K562 (cell line): ENCODE measurements at regions not wholly inside any gene's neighbourhood (a gene's known extent, or its start where the extent isn't known, plus 50 kb on each side); places are given as distances from the start of the nearest gene placed in this dataset.

Experiments used
- ATAC-seq: fragments of 200-7000 bp; cut with Tn5 transposase; 3 replicates; pipeline ENCODE4 v1.9.1; 2020; ENCODE audit warnings: moderate library complexity
- BruUV-seq: library from RNA; stranded (reverse); fragments of 400-500 nt; replicated peaks from 2 replicates; lab custom pipeline; 2021; lab: Mats Ljungman, UMichigan
- CTCF ChIA-PET: fragments of 300-600 bp; formaldehyde crosslinking; extraction: SDS; loops from one replicate; lab custom pipeline; 2021; ENCODE audit warnings: low intra/inter-chr PET ratio; lab: Yijun Ruan, JAX
- POLR2A ChIA-PET: fragments of 300-600, 350-650 bp; sonication (Branson Sonifier 250); formaldehyde crosslinking; extraction: SDS; loops from one replicate; lab custom pipeline; 2021; ENCODE audit warnings: antibody characterized with exemption, inconsistent platforms; lab: Yijun Ruan, JAX
- DNase-seq, 4 experiments: peaks; one replicate each; pipeline versions ENCODE4 v3.0.0 to v3.0.0-alpha.2; 2011 to 2018; ENCODE audit warnings: low spot score in 3 of 4, mixed read lengths in 3 of 4; ENCODE audit errors: extremely low read depth in 1 of 4
- FAIRE-seq: peaks from 2 replicates; lab custom pipeline; 2011; peaks lifted over from hg19 to GRCh38; lab: Jason Lieb, UNC
- H2AFZ ChIP-seq: 2 replicates; pipeline ENCODE4 v1.6.0; 2011; ENCODE audit warnings: low read depth, low read length, control low read depth, inconsistent platforms
- H3K27ac ChIP-seq: fragments of 200-600 bp; 3 replicates; pipeline ENCODE4 v1.8.0; 2011; ENCODE audit warnings: low read depth, mild to moderate bottlenecking, control low read depth, inconsistent platforms, low read length, moderate library complexity, mixed read lengths; ENCODE audit errors: extremely low read depth
- H3K27me3 ChIP-seq, 2 experiments: fragments of 300-600 bp in 1 of 2; 2 replicates in 1 of 2; 3 replicates in 1 of 2; pipeline versions ENCODE4 v1.6.0 to v1.8.0; 2011; ENCODE audit warnings: inconsistent platforms in 2 of 2, low read length in 2 of 2, mild to moderate bottlenecking in 1 of 2, mixed read lengths in 1 of 2, moderate library complexity in 1 of 2; ENCODE audit not compliant: control insufficient read depth in 2 of 2, insufficient read depth in 2 of 2
- H3K36me3 ChIP-seq: fragments of 300-600 bp; 3 replicates; pipeline ENCODE4 v1.8.0; 2011; ENCODE audit warnings: mild to moderate bottlenecking, low read length, inconsistent platforms; ENCODE audit not compliant: control insufficient read depth, insufficient read depth
- H3K4me1 ChIP-seq, 2 experiments: fragments of 200-600 bp in 1 of 2; replicated peaks in 1 of 2; 2 replicates in 1 of 2; 3 replicates in 1 of 2; pipeline versions ENCODE4 v1.5.1 to v1.8.0; 2011; ENCODE audit warnings: inconsistent platforms in 2 of 2, low read length in 2 of 2, mild to moderate bottlenecking in 1 of 2, mixed read lengths in 1 of 2, moderate library complexity in 1 of 2; ENCODE audit not compliant: control insufficient read depth in 2 of 2, insufficient read depth in 2 of 2
- H3K4me2 ChIP-seq: 2 replicates; pipeline ENCODE4 v1.6.1; 2011; ENCODE audit warnings: low read length, control low read depth, inconsistent platforms, mixed read lengths; ENCODE audit not compliant: insufficient read depth
- H3K4me3 ChIP-seq: fragments of 200-600 bp; sonication (generic), shearing (Covaris generic); 2 replicates; pipeline ENCODE4 v1.5.1; 2016; ENCODE audit warnings: control low read depth, inconsistent platforms
- H3K79me2 ChIP-seq: fragments of 200-600 bp; 3 replicates; pipeline ENCODE4 v1.8.0; 2011; ENCODE audit warnings: low read length, inconsistent platforms; ENCODE audit not compliant: control insufficient read depth, insufficient read depth
- H3K9ac ChIP-seq, 2 experiments: 2 replicates each; pipeline versions ENCODE4 v1.6.0 to v1.6.1; 2011; ENCODE audit warnings: low read depth in 2 of 2, low read length in 2 of 2, control low read depth in 1 of 2, inconsistent platforms in 1 of 2, mild to moderate bottlenecking in 1 of 2, mixed read lengths in 1 of 2; ENCODE audit not compliant: insufficient read depth in 1 of 2
- H3K9me1 ChIP-seq: one replicate; pipeline ENCODE4 v1.6.0; 2011; ENCODE audit warnings: inconsistent platforms, mild to moderate bottlenecking, low read length, moderate library complexity; ENCODE audit not compliant: control insufficient read depth, insufficient read depth
- H3K9me3 ChIP-seq: replicated peaks from 2 replicates; pipeline ENCODE4 v1.5.1; 2011; ENCODE audit warnings: low read depth, low read length, inconsistent platforms; ENCODE audit not compliant: control insufficient read depth, insufficient read depth
- H4K20me1 ChIP-seq: replicated peaks from 2 replicates; pipeline ENCODE4 v1.6.1; 2011; ENCODE audit warnings: low read length, inconsistent platforms, mixed read lengths; ENCODE audit not compliant: control insufficient read depth, insufficient read depth
- CCAR2 ChIP-seq: fragments of 200-400 bp; formaldehyde crosslinking; IDR thresholded peaks from 2 replicates; pipeline ENCODE4 v1.6.1; 2017; ENCODE audit warnings: mild to moderate bottlenecking, low read depth, low read length
- CHD4 ChIP-seq: fragments of 200-600 bp; sonication (generic); IDR thresholded peaks from 3 replicates; pipeline ENCODE4 v1.6.1; 2012; ENCODE audit warnings: low read depth, mild to moderate bottlenecking, mixed read lengths, low read length, inconsistent platforms; ENCODE audit not compliant: insufficient read depth, insufficient replicate concordance, poor library complexity, severe bottlenecking
- HSF4 ChIP-seq: fragments of 250-450 bp; sonication (Bioruptor Pico); IDR thresholded peaks from 2 replicates; pipeline ENCODE4 v2.1.2; 2022; ENCODE audit warnings: mild to moderate bottlenecking, moderate library complexity, borderline replicate concordance
- KAT8 ChIP-seq: fragments of 450-650 bp; IDR thresholded peaks from 2 replicates; pipeline ENCODE4 v1.6.1; 2016; ENCODE audit warnings: low read depth, mild to moderate bottlenecking
- MTA3 ChIP-seq: fragments of 450-650 bp; formaldehyde crosslinking; IDR thresholded peaks from 2 replicates; pipeline ENCODE4 v1.6.1; 2017; ENCODE audit warnings: mild to moderate bottlenecking, borderline replicate concordance
- RHOXF2B ChIP-seq: fragments of 250-450 bp; sonication (Bioruptor Pico); conservative IDR thresholded peaks from 2 replicates; pipeline ENCODE4 v1.5.1; 2021
- SLC30A9 ChIP-seq: fragments of 250-450 bp; sonication (Bioruptor Pico); IDR thresholded peaks from 2 replicates; pipeline ENCODE4 v1.8.0; 2022; ENCODE audit warnings: mild to moderate bottlenecking, moderate library complexity
- USF2 ChIP-seq: sonication (generic); formaldehyde crosslinking; IDR thresholded peaks from 2 replicates; pipeline ENCODE4 v1.5.0; 2020; ENCODE audit warnings: missing genetic modification reagents
- ZEB2 ChIP-seq: fragments of 450-650 bp; IDR thresholded peaks from 2 replicates; pipeline ENCODE4 v1.6.1; 2016
- ZNF133 ChIP-seq: fragments of 250-450 bp; sonication (Bioruptor Pico); IDR thresholded peaks from 2 replicates; pipeline ENCODE4 v1.4.0; 2020; ENCODE audit warnings: mild to moderate bottlenecking
- ZNF146 ChIP-seq: IDR thresholded peaks from one replicate; pipeline ENCODE4 v1.6.1; 2018; ENCODE audit warnings: missing compliant biosample characterization; ENCODE audit not compliant: unreplicated experiment
- ZNF57 ChIP-seq: fragments of 450-650 bp; formaldehyde crosslinking; IDR thresholded peaks from 2 replicates; pipeline ENCODE4 v1.4.0; 2020; ENCODE audit warnings: mild to moderate bottlenecking, moderate library complexity
- WGBS: fragments of 100-300 bp; shearing (Covaris generic); methylation state at CpG from one replicate; pipeline ENCODE4 v1.1.6; 2016; ENCODE audit warnings: low coverage, mixed read lengths; ENCODE audit not compliant: insufficient coverage; ENCODE audit errors: missing lambda C conversion rate; 5-methylcytosine and 5-hydroxymethylcytosine counted together
- in situ Hi-C: fragments of 300-500 bp; cut with MboI; formaldehyde crosslinking; loops from 4 replicates; pipeline ENCODE4 v1.15.0; 2018; ENCODE audit warnings: inconsistent platforms, mixed read lengths
- intact Hi-C: fragments of 100-400 bp; cut with micrococcal nuclease; formaldehyde crosslinking; loops from 2 replicates; pipeline ENCODE4 v1.14.2; 2022
- TF ChIP-seq, protein P1 (sequence below): fragments of 250-450 bp; sonication (Bioruptor Pico); IDR thresholded peaks from 2 replicates; pipeline ENCODE4 v1.4.0; 2020; ENCODE audit warnings: mild to moderate bottlenecking, moderate library complexity, borderline replicate concordance

GRCh38 chr5:27144456-27144855, 106.1 kb upstream of the CDH9 start (continued):
- TF ChIP-seq USF2 (CRISPR knock-in tag), result no peak
- TF ChIP-seq, all 486 proteins: peak for 0

- H3K27me3 ChIP-seq, result no peaks in the 10 kb centered on the region
- no peaks in the 10 kb centered on the region for H3K79me2 ChIP-seq
- H3K27ac ChIP-seq, result no peak overlapping the region
- FAIRE-seq (no peak), ATAC-seq (no peak), DNase-seq (no peak)
- WGBS, result 4% methylated on average over 1 of the region's 1 CpG
- no peaks in the 10 kb centered on the region for H4K20me1 ChIP-seq
- no peak overlapping the region for H3K9ac ChIP-seq
- in situ Hi-C loops (no loop called here), intact Hi-C loops (no loop called here)
- no peak overlapping the region for H3K4me2 ChIP-seq
- H3K4me1 ChIP-seq, result no peaks in the 10 kb centered on the region
- H3K36me3 ChIP-seq, result no peaks in the 10 kb centered on the region
- no peaks in the 10 kb centered on the region for H3K9me3 ChIP-seq
- no TSS peak for BruUV-seq
- H3K4me3 ChIP-seq, result no peak overlapping the region
- no peak for TF ChIP-seq HSF4 (CRISPR knock-in tag)
- TF ChIP-seq SLC30A9, result no peak
- no peak for TF ChIP-seq CCAR2
- no peaks in the 10 kb centered on the region for H3K9me1 ChIP-seq
- ChIA-PET POLR2A (no interaction called here), CTCF (no interaction called here)
- H2AFZ ChIP-seq, result no peak overlapping the region
These were observed 102.4 kb upstream of the CDH9 start for GRCh38 chr5:27140831-27141230.

DNA sequence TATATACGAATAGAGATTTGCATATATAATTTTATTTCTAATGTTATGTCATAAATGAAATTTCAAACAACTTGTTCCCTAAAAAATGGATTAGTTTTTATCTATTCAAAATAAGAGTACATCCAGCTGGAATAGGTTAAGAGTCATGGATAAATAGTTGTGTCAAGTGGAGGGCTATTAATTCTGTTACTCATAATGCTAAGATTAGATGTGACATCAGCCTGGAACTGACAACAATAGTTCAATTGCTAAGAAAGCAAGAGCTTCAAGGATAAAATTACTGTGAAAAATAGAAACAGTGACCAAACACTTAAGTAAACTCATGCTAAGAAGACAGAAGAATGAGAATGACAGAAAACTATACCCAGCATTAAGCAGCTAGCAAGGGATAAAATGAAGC, 92.2 kb upstream of the CDH9 start:
- Histone ChIP-seq H3K4me2 (no peak overlapping the region), H3K27ac (no peak overlapping the region), H3K36me3 (no peaks in the 10 kb centered on the region), H3K4me1 (no peaks in the 10 kb centered on the region), H3K4me3 (no peak overlapping the region), H3K9me1 (no peaks in the 10 kb centered on the region), H3K27me3 (no peaks in the 10 kb centered on the region), H3K79me2 (no peaks in the 10 kb centered on the region), H4K20me1 (no peaks in the 10 kb centered on the region), H3K9ac (no peak overlapping the region), H2AFZ (no peak overlapping the region), H3K9me3 (no peaks in the 10 kb centered on the region)
- FAIRE-seq (no peak), DNase-seq (no peak), ATAC-seq (no peak)
- 9% methylated on average over 1 of the region's 1 CpG for WGBS
- TF ChIP-seq MTA3 (no peak), ZNF133 (CRISPR knock-in tag) (no peak), ZNF146 (CRISPR knock-in tag) (no peak), RHOXF2B (CRISPR knock-in tag) (no peak), CHD4 (no peak), ZEB2 (no peak), KAT8 (no peak), ZNF57 (CRISPR knock-in tag) (no peak)
- TF ChIP-seq, protein P1, sequence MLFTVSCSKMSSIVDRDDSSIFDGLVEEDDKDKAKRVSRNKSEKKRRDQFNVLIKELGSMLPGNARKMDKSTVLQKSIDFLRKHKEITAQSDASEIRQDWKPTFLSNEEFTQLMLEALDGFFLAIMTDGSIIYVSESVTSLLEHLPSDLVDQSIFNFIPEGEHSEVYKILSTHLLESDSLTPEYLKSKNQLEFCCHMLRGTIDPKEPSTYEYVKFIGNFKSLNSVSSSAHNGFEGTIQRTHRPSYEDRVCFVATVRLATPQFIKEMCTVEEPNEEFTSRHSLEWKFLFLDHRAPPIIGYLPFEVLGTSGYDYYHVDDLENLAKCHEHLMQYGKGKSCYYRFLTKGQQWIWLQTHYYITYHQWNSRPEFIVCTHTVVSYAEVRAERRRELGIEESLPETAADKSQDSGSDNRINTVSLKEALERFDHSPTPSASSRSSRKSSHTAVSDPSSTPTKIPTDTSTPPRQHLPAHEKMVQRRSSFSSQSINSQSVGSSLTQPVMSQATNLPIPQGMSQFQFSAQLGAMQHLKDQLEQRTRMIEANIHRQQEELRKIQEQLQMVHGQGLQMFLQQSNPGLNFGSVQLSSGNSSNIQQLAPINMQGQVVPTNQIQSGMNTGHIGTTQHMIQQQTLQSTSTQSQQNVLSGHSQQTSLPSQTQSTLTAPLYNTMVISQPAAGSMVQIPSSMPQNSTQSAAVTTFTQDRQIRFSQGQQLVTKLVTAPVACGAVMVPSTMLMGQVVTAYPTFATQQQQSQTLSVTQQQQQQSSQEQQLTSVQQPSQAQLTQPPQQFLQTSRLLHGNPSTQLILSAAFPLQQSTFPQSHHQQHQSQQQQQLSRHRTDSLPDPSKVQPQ, result no peak
- in situ Hi-C loops (no loop called here), intact Hi-C loops (no loop called here)
- no TSS peak for BruUV-seq
- POLR2A ChIA-PET, result interaction anchor here (0.6 to 1.0 kb wide), 2 partner anchors 9 to 29 kb away, joined by 3 read pairs; no protein-coding TSS in a partner anchor
- CTCF ChIA-PET, result no interaction called here
